Ascending aorta (tissue), 2 donors: ENCODE measurements at regions not wholly inside any gene's neighbourhood (a gene's known extent, or its start where the extent isn't known, plus 50 kb on each side); places are given as distances from the start of the nearest gene placed in this dataset.

Source experiments
- DNase-seq, 2 donors: peaks; one replicate each; pipeline ENCODE4 v3.0.0-alpha.2; 2019; ENCODE audit warnings: low spot score in 2 of 2
- H3K27ac ChIP-seq, 2 donors: fragments of 200-600 bp; sonication (generic); one replicate each; pipeline ENCODE4 v1.5.1; 2016 to 2017; ENCODE audit warnings: mild to moderate bottlenecking in 1 of 2
- H3K27me3 ChIP-seq: fragments of 200-600 bp; sonication (generic); one replicate; pipeline ENCODE4 v1.5.1; 2017
- H3K36me3 ChIP-seq, 2 donors: fragments of 200-600 bp; sonication (generic); one replicate each; pipeline ENCODE4 v1.5.1; 2016
- H3K4me1 ChIP-seq, 2 donors: fragments of 200-600 bp; sonication (generic); one replicate each; pipeline ENCODE4 v1.5.1; 2016 to 2017; ENCODE audit warnings: mild to moderate bottlenecking in 1 of 2
- H3K4me3 ChIP-seq, 2 donors: fragments of 200-600 bp; sonication (generic); one replicate each; pipeline ENCODE4 v1.5.1; 2016 to 2017; ENCODE audit warnings: mild to moderate bottlenecking in 1 of 2
- H3K9me3 ChIP-seq, 2 donors: fragments of 200-600 bp; sonication (generic); one replicate each; pipeline ENCODE4 v1.5.1; 2016
- CTCF ChIP-seq, 3 experiments: fragments of 200-600 bp in 2 of 3; fragments of 450-650 bp in 1 of 3; sonication (generic) in 2 of 3; IDR thresholded peaks; one replicate each; pipeline ENCODE4 v1.5.1; 2016 to 2019; ENCODE audit warnings: antibody characterized with exemption in 3 of 3, mild to moderate bottlenecking in 1 of 3, moderate library complexity in 1 of 3
- intact Hi-C: fragments of 100-400 bp; cut with DNase I; formaldehyde crosslinking; loops from one replicate; pipeline ENCODE4 v1.15.1; 2023

- no peak overlapping the region for H3K27ac ChIP-seq
- TF ChIP-seq CTCF (IDR thresholded peaks at IDR 0.05) = no peak
- H3K4me1 ChIP-seq = no peaks in the 10 kb centered on the region
- H3K27me3 ChIP-seq = no peaks in the 10 kb centered on the region
- H3K9me3 ChIP-seq = no peaks in the 10 kb centered on the region
- no peak for DNase-seq
- H3K4me3 ChIP-seq = no peak overlapping the region
- intact Hi-C loops = no loop called here
- H3K36me3 ChIP-seq = no peaks in the 10 kb centered on the region
These were observed 240.6 kb upstream of the KIAA1217 start for GRCh38 chr10:23968301-23968700.

GRCh38 chr10:23974746-23975272 lies 234.1 kb upstream of the KIAA1217 start:
- H3K27me3 ChIP-seq = no peaks in the 10 kb centered on the region
- no peak overlapping the region for H3K27ac ChIP-seq
- intact Hi-C loops = no loop called here
- no peak overlapping the region for H3K4me3 ChIP-seq
- no peak for TF ChIP-seq CTCF (IDR thresholded peaks at IDR 0.05)
- no peak for DNase-seq
- no peaks in the 10 kb centered on the region for H3K9me3 ChIP-seq
- H3K36me3 ChIP-seq = no peaks in the 10 kb centered on the region
- H3K4me1 ChIP-seq = no peaks in the 10 kb centered on the region

GRCh38 chr10:23975431-23975830 lies 233.5 kb upstream of the KIAA1217 start:
- DNase-seq = no peak
- TF ChIP-seq CTCF (IDR thresholded peaks at IDR 0.05) = no peak
- no peaks in the 10 kb centered on the region for H3K36me3 ChIP-seq
- intact Hi-C loops = no loop called here
- H3K9me3 ChIP-seq = no peaks in the 10 kb centered on the region
- no peak overlapping the region for H3K4me3 ChIP-seq
- H3K27ac ChIP-seq = no peak overlapping the region
- H3K27me3 ChIP-seq = no peaks in the 10 kb centered on the region
- no peaks in the 10 kb centered on the region for H3K4me1 ChIP-seq

- TF ChIP-seq CTCF (IDR thresholded peaks at IDR 0.05) = no peak
- no peaks in the 10 kb centered on the region for H3K36me3 ChIP-seq
- intact Hi-C loops = no loop called here
- no peak overlapping the region for H3K27ac ChIP-seq
- H3K4me3 ChIP-seq = no peak overlapping the region
- H3K4me1 ChIP-seq = no peaks in the 10 kb centered on the region
- no peaks in the 10 kb centered on the region for H3K9me3 ChIP-seq
- H3K27me3 ChIP-seq = no peaks in the 10 kb centered on the region
- DNase-seq = no peak
These were observed 232.7 kb upstream of the KIAA1217 start for GRCh38 chr10:23976275-23976674.

GRCh38 chr10:23978317-23978716 lies 230.6 kb upstream of the KIAA1217 start:
- Histone ChIP-seq H3K27ac (no peak overlapping the region), H3K27me3 (no peaks in the 10 kb centered on the region), H3K4me1 (no peaks in the 10 kb centered on the region), H3K36me3 (no peaks in the 10 kb centered on the region), H3K9me3 (no peaks in the 10 kb centered on the region), H3K4me3 (no peak overlapping the region)
- no peak for DNase-seq
- intact Hi-C loops = no loop called here
- no peak for TF ChIP-seq CTCF (IDR thresholded peaks at IDR 0.05)

- no peaks in the 10 kb centered on the region for H3K27me3 ChIP-seq
- H3K4me1 ChIP-seq = no peaks in the 10 kb centered on the region
- H3K4me3 ChIP-seq = no peak overlapping the region
- TF ChIP-seq CTCF (IDR thresholded peaks at IDR 0.05) = no peak
- no peaks in the 10 kb centered on the region for H3K9me3 ChIP-seq
- H3K27ac ChIP-seq = no peak overlapping the region
- H3K36me3 ChIP-seq = no peaks in the 10 kb centered on the region
- no peak for DNase-seq
- intact Hi-C loops = no loop called here
These were observed 228.8 kb upstream of the KIAA1217 start for GRCh38 chr10:23980094-23980493.
